GM18505 (cell line): ENCODE measurements at regions not wholly inside any gene's neighbourhood (a gene's known extent, or its start where the extent isn't known, plus 50 kb on each side); places are given as distances from the start of the nearest gene placed in this dataset.

ENCODE experiments used
- ATAC-seq: cut with Tn5 transposase; IDR thresholded peaks from one replicate; pipeline ENCODE4 v1.9.1; 2021; ENCODE audit not compliant: unreplicated experiment
- POLR2A ChIP-seq: IDR thresholded peaks from 4 replicates; pipeline ENCODE4 v1.6.1; 2011; ENCODE audit warnings: borderline replicate concordance; ENCODE audit not compliant: insufficient read depth, insufficient read length; ENCODE audit errors: extremely low read depth

DNA sequence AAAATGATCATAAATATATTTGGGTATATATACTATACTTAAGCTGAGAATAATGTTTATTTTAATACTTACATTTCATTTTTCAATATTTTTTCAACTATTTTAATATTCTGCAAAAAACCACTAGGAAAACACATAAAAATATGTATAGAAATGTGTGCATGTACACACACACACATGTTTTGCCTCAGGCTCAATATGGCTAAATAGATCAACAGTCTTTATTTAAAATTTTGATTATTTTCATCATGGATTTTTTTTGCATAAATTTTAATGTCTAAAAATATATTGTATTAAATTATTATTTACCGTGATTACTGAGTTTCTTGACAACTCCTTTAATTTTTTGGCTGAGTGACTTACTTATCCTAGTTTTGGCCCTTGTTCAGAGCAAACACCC lies 846.5 kb downstream of the DHX35 start:
- no peak for TF ChIP-seq POLR2A

DNA sequence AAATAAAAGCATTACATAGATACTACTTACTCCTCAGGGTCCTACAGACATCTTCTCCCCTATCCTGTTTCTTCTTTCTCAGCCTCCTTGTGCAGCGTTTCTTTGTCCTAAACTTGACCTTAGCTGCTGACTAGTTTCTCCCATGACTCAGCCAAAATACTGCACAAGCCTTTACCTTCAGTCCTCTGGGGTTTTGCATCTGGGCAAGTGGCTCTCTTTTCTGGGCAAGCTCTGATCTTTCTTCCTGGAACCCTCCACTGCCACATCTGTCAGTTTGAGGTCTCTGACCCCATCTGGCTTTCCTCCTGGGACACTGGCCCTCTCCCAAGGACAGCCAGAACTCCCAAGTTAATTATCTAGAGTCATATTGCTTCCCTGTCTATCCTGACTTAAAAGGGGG lies 838.4 kb downstream of the DHX35 start:
- no peak for ATAC-seq

More for the DNA sequence above, 846.5 kb downstream of the DHX35 start:
- ATAC-seq: no peak

DNA sequence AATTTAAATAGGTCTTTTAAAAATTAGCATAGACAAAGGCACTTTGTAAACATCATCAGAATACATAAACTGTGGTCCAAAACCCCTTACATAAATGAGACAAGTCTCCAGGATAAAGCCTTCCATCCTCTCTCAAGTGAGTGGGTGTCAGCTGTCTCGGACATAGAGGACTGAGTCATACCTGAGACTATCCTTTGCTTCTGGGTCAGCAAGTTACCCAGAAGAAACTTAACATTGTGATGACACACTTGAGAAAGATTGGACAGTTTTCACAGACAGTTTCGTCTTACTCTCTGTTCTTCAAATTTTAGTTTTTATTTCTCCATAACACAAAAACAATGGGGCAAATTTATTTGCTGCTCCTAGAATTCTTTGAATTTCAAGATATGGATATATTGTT lies 838.0 kb downstream of the DHX35 start:
- no peak for ATAC-seq
- TF ChIP-seq POLR2A: no peak

More for the DNA sequence above, 838.4 kb downstream of the DHX35 start:
- no peak for TF ChIP-seq POLR2A

DNA sequence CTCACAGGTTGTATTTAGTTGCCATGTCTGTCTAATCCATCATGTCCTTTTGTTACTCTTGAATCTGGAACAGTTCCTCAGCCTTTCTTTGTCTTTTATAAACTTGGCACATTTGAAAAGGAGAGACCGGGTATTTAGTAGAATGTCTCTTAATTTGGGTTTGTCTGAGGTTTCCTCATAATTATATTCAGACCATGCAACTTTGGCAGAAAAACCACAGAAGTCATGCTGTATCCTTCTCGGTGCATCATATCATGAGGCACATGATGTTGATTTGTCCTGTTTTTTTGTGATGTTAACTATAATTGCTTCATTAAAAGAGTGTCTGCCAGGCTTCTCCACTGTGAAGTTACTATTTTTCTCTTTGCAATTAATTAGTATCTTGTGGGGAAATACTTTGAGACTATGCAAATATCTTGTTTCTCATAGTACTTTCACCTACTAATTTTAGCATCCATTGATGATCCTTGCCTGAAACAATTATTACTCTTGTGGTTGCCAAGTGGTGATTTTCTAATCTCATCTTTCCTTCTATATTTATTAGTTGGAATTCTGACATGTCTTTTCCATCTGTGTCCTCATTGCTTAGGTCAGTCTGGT lies 837.3 kb downstream of the DHX35 start:
- TF ChIP-seq POLR2A: no peak
- ATAC-seq: no peak

DNA sequence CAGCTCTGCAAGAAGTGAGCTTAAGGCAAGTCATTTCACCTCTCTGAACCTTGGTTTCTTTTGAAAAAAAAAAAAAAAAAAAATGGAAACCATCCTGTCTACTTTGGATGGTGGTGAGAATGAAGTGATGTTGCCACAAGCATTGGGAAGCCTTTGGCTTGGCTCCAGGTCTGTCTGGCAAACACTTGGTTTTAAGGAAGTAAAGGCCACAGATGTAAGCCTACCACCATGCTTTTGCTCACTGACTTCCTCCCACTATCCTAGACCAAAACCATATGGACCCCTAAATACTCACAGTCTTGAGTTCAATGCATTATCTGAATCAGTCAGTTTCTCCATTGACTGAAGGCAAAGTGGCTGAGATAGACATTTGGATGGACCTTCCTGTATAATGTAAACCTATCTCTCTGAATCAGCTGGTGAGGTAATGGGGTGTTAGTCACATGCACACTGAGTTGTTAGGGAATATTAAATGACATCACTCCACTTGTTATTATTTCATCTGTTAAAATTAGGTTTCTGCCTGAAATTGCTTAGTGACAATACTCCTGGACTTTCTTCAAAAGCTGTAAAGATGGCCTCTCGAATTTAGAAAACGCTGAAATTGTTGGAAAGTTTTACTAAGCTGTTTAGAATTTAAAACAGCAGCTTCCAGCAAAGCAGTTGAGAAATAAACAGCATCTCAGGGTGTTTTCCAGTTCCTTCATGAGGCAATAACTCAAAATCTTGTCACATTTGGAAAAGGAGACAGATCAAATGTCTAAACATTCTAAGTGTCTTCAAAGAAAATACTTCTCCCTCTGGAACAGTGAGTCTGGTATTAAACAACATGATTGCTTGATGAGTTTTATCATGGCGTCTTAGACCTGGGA lies 833.5 kb downstream of the DHX35 start:
- ATAC-seq: no peak
- TF ChIP-seq POLR2A: no peak

DNA sequence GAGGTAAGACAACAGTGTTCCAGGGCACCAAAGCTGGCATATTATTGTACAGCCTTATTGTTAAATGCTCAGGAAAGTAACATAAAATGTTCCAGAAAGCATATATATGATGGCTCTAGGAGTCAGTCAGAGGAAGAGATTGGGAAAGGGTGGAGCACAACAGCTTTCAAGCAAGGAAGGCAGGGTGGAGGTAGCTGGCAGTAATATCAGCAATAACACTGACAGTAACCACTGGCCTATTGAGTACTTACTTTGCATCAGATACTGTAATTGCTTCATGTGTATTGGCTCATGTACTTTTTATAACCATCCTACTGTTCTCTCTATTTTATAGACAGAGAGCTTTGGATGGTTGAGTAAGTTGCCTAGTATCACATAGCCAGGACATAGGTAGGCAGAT lies 830.2 kb downstream of the DHX35 start:
- no peak for TF ChIP-seq POLR2A
- no peak for ATAC-seq

GRCh38 chr20:39789411-39789810 lies 827.3 kb downstream of the DHX35 start:
- ATAC-seq: no peak
- TF ChIP-seq POLR2A: no peak

DNA sequence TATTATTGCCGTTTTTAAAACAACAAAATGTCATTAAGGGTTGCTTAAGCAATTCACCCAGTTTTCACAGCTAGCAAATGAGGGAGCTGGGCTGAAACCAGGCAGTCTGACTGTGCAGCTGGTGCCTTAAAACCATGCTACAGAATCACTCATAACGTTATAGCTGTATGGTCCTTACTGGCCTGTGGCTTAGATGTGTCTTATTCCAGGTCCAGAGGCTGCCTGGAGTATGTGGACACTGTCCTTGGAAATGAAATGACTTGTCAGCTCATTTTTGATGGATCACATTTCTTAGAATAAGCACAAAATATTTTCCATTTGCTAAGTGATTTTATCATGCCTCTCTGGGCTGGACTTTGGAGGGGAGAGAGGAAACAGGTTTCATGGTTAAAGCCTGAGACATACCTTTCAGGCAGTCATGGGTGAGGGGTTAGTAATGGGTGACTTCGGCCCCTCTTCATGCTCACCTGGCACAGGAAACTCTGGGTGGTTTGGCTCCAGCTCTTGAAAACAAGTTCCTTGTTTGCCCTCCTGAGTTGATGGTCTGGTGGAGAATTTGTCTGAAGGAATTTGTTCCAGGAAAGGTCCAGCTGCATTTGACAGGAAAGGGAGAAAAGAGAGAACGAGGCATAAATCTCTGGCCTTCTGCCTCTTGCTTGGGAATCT lies 823.2 kb downstream of the DHX35 start:
- no peak for ATAC-seq

DNA sequence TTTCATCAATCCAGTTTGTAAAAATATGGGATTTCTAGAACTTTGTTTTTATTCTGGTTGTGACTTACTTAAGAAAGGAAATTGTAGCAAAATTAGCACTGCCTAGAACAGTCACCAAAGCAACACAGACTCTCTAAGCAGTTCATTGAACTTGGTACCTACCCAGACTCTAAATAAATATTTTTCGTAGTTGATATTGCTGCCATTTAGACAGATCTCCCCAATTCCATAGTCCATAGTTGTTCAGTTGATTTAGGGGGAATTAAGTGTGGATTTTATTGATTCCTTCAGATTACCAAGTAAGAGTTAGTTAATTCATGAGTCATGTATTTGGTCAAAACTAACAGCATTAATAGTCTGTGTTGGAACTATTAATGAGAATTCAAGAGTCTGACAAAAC lies 822.5 kb downstream of the DHX35 start:
- ATAC-seq: no peak
- no peak for TF ChIP-seq POLR2A

More for the DNA sequence above, 823.2 kb downstream of the DHX35 start:
- no peak for TF ChIP-seq POLR2A

- no peak for ATAC-seq
- TF ChIP-seq POLR2A: no peak
These were observed 816.9 kb downstream of the DHX35 start for GRCh38 chr20:39778847-39779604.

- no peak for TF ChIP-seq POLR2A
- ATAC-seq: no peak
These were observed 816.3 kb downstream of the DHX35 start for GRCh38 chr20:39778431-39778830.

- ATAC-seq: no peak
- no peak for TF ChIP-seq POLR2A
These were observed 815.5 kb downstream of the DHX35 start for GRCh38 chr20:39777610-39778009.

DNA sequence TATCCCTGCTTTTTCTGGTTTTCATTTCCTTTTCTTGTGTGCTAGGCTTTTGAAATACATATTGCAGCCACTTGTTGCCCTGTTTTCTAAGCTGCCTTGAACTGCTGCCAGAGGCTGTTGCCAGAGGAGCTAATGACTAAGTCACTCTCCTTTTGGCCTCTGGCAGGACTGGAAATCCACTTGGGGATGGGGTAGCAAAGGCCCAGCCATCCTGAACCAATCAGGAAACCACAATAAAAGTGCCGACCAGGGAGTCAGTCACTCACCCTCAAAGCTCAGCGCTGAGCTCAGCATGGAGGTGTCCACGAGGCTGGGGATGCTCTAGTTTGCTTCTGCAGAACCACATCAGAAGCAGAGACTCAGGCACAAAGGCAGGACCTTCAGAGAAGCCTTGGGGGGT lies 813.0 kb downstream of the DHX35 start:
- TF ChIP-seq POLR2A: no peak
- no peak for ATAC-seq

DNA sequence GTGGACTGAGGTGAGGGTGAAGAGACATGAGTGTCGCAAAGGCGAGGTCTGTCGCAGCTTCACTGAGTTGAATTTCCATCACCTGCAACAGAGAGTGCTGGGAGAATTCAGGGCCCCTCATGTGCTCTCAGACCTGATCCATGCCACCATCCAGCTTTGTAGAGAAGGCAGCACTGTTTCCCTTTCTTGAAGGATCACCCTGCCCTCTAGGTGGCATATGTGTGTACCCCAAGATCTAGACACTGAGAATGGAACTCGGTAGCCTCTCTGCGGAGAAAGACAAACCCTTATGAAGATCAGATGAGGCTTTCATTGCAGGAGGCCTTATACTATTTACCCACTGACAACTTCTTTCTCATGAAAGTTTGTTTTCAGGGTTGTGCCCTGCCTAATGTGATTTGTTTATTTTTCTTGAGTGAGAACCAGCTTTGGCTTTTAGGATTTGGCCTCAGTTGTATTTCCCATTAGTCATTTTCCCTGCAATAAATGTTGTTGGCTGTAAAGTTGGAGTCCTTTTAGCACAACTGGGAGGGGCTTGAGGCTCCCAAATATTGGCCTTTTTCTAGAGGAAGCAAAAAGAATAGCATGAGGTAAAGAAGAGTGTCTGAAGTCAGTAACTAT lies 811.3 kb downstream of the DHX35 start:
- no peak for ATAC-seq
- no peak for TF ChIP-seq POLR2A

GRCh38 chr20:39767352-39767751 lies 805.2 kb downstream of the DHX35 start:
- no peak for ATAC-seq
- TF ChIP-seq POLR2A: no peak
